OCI-LY1 (cell line): ENCODE measurements at regions not wholly inside any gene's neighbourhood (a gene's known extent, or its start where the extent isn't known, plus 50 kb on each side); places are given as distances from the start of the nearest gene placed in this dataset.

ENCODE experiments used
- H2AFZ ChIP-seq: fragments of 200-600 bp; sonication (generic), shearing (Covaris generic); 2 replicates; pipeline ENCODE4 v1.6.0; 2014; ENCODE audit warnings: antibody characterized with exemption, mild to moderate bottlenecking, low read length
- H3F3A ChIP-seq: fragments of 200-600 bp; sonication (generic), shearing (Covaris generic); 2 replicates; pipeline ENCODE4 v1.6.0; 2014; ENCODE audit warnings: mild to moderate bottlenecking, antibody characterized with exemption, low read length, moderate library complexity; ENCODE audit not compliant: insufficient read depth
- H3K27ac ChIP-seq: fragments of 200-600 bp; sonication (generic); 2 replicates; pipeline ENCODE4 v1.5.1; 2014; ENCODE audit warnings: low read length, mixed run types, mild to moderate bottlenecking, low read depth; ENCODE audit not compliant: poor library complexity, severe bottlenecking
- H3K27me3 ChIP-seq: fragments of 200-600 bp; sonication (generic); 2 replicates; pipeline ENCODE4 v1.6.0; 2014; ENCODE audit warnings: antibody characterized with exemption, mild to moderate bottlenecking, low read length, moderate library complexity; ENCODE audit not compliant: insufficient read depth
- H3K36me3 ChIP-seq: fragments of 200-600 bp; sonication (generic); 2 replicates; pipeline ENCODE4 v1.6.1; 2014; ENCODE audit warnings: mild to moderate bottlenecking, antibody characterized with exemption, low read length, moderate library complexity, mixed read lengths; ENCODE audit not compliant: insufficient read depth
- H3K4me1 ChIP-seq: fragments of 200-600 bp; sonication (generic); 2 replicates; pipeline ENCODE4 v1.5.1; 2014; ENCODE audit warnings: mild to moderate bottlenecking, low read length, moderate library complexity; ENCODE audit not compliant: insufficient read depth, severe bottlenecking
- H3K4me2 ChIP-seq: fragments of 200-600 bp; sonication (generic), shearing (Covaris generic); 2 replicates; pipeline ENCODE4 v1.6.1; 2014; ENCODE audit warnings: low read length
- H3K4me3 ChIP-seq: fragments of 200-600 bp; sonication (generic); 2 replicates; pipeline ENCODE4 v1.5.1; 2014; ENCODE audit warnings: low read length, low read depth, mild to moderate bottlenecking, mixed read lengths; ENCODE audit not compliant: poor library complexity, severe bottlenecking
- H3K79me2 ChIP-seq: fragments of 200-600 bp; shearing (Covaris generic); 2 replicates; pipeline ENCODE4 v1.6.1; 2016; ENCODE audit warnings: mixed run types, low read length, mixed read lengths; ENCODE audit not compliant: insufficient read depth
- H3K9ac ChIP-seq: fragments of 200-600 bp; sonication (generic), shearing (Covaris generic); 2 replicates; pipeline ENCODE4 v1.6.1; 2014; ENCODE audit warnings: mild to moderate bottlenecking, low read length, mixed read lengths
- H3K9me2 ChIP-seq: fragments of 200-600 bp; sonication (generic), shearing (Covaris generic); 2 replicates; pipeline ENCODE4 v1.6.1; 2014; ENCODE audit warnings: low read depth, mild to moderate bottlenecking, low read length, mixed read lengths
- H3K9me3 ChIP-seq: fragments of 200-600 bp; shearing (Covaris generic); 2 replicates; pipeline ENCODE4 v1.6.1; 2014; ENCODE audit warnings: low read length, mixed read lengths
- H4K20me1 ChIP-seq: fragments of 200-600 bp; sonication (generic), shearing (Covaris generic); 2 replicates; pipeline ENCODE4 v1.6.0; 2016; ENCODE audit warnings: mild to moderate bottlenecking, low read length; ENCODE audit not compliant: insufficient read depth
- EZH2 ChIP-seq: fragments of 200-600 bp; sonication (generic), shearing (Covaris generic); IDR thresholded peaks from 2 replicates; pipeline ENCODE4 v1.8.0; 2017; ENCODE audit warnings: borderline replicate concordance, mixed run types, mild to moderate bottlenecking, antibody characterized with exemption, low read length, moderate library complexity, mixed read lengths

DNA sequence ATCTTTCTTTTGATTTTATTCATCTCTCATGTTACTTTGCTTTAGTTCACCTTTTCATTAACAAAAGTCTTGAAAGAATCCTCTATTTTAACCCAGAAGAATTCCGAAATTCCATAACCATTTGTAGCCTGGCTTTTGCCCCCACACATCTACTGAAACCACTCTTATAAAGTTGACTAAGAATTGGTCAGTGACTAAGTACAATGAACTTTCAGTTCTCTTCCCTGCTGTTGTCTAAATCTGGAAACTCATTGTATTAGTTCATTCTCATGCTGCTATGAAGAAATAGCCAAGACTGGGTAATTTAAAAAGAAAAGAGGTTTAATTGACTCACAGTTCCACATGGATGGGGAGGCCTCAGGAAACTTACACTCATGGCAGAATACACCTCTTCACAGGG, 49.9 kb upstream of the PNPT1 start:
- H2AFZ ChIP-seq: no peak overlapping the region

More for the DNA sequence above, 49.9 kb upstream of the PNPT1 start:
- Histone ChIP-seq H3F3A (no peaks in the 10 kb centered on the region), H3K27ac (no peak overlapping the region), H3K36me3 (no peaks in the 10 kb centered on the region), H3K4me1 (no peaks in the 10 kb centered on the region), H3K9ac (no peak overlapping the region), H4K20me1 (no peaks in the 10 kb centered on the region), H3K4me3 (no peak overlapping the region), H3K4me2 (no peak overlapping the region), H3K27me3 (no peaks in the 10 kb centered on the region), H3K9me2 (no peaks in the 10 kb centered on the region), H3K79me2 (no peaks in the 10 kb centered on the region), H3K9me3 (no peaks in the 10 kb centered on the region)
- TF ChIP-seq EZH2: no peak
